Endothelial cell of umbilical vein (primary cell): ENCODE measurements at regions not wholly inside any gene's neighbourhood (a gene's known extent, or its start where the extent isn't known, plus 50 kb on each side); places are given as distances from the start of the nearest gene placed in this dataset.

ENCODE experiments used
- GATA2 ChIP-seq: IDR thresholded peaks from 2 replicates; pipeline ENCODE4 v1.7.0; 2011; ENCODE audit warnings: low read depth, mild to moderate bottlenecking, moderate library complexity, mixed read lengths, low read length; ENCODE audit not compliant: insufficient read length, insufficient read depth
- JUN ChIP-seq: IDR thresholded peaks from 2 replicates; pipeline ENCODE4 v1.6.1; 2011; ENCODE audit warnings: borderline replicate concordance, low read depth; ENCODE audit not compliant: insufficient read length, insufficient read depth
- MYC ChIP-seq: IDR thresholded peaks from one replicate; pipeline ENCODE4 v1.6.1; 2011; ENCODE audit warnings: mild to moderate bottlenecking, low read depth, low read length
- POLR2A ChIP-seq: IDR thresholded peaks from 2 replicates; pipeline ENCODE4 v1.6.1; 2012; ENCODE audit warnings: low read depth, mild to moderate bottlenecking, control low read depth, low read length
- POLR2AphosphoS5 ChIP-seq: IDR thresholded peaks from 2 replicates; pipeline ENCODE4 v1.6.1; 2012; ENCODE audit warnings: low read depth, mild to moderate bottlenecking, control low read depth, low read length, moderate library complexity; ENCODE audit not compliant: insufficient read depth
- TF ChIP-seq, protein P1 (sequence below), 2 donors: IDR thresholded peaks; 1 replicate in 1 of 2; 2 replicates in 1 of 2; pipeline ENCODE4 v1.5.1; 2011; ENCODE audit warnings: low read length in 2 of 2, mild to moderate bottlenecking in 2 of 2, moderate library complexity in 2 of 2, control low read depth in 1 of 2, inconsistent platforms in 1 of 2, low read depth in 1 of 2; ENCODE audit not compliant: insufficient read depth in 1 of 2; ENCODE audit errors: extremely low read depth in 1 of 2
- TF ChIP-seq, protein P2 (sequence below): IDR thresholded peaks from 2 replicates; pipeline ENCODE4 v1.6.1; 2011; ENCODE audit not compliant: insufficient read depth, insufficient read length

DNA sequence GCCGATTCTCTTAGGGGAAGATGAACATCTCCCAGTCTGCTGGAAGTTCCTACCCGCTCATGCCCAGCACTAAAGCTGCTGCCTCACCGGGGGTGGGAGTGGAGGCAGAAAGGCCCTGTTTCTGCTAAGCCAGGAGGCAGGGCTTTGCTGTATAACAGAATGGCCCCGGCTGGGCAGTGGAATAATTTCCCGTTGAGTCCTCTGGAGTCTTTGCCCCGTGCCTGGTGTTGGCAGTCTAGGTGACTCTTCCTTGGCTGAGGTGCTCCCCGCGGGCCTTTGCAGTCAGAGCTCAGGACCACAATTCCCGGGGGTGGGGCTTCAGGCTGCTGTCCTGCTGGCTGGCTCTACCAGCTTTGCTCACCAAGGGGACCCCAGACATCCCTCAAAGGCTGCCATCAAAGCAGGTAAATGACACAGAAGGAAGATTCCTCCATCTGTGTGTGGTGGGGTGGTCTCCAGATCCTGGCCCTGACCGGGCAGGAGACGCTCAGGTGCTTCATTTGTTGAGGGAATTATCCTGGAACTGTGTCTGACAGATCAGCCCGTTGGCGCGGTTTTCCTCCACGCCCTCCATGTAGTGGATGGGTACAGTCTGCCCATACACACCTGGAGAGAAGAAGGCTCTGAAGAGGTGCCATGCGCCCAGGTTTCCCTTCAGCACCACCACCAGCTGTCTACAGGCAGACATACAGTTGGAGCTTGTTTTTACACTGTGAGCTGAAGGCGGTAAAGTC lies 209.9 kb downstream of the TEX29 start:
- TF ChIP-seq, protein P1, sequence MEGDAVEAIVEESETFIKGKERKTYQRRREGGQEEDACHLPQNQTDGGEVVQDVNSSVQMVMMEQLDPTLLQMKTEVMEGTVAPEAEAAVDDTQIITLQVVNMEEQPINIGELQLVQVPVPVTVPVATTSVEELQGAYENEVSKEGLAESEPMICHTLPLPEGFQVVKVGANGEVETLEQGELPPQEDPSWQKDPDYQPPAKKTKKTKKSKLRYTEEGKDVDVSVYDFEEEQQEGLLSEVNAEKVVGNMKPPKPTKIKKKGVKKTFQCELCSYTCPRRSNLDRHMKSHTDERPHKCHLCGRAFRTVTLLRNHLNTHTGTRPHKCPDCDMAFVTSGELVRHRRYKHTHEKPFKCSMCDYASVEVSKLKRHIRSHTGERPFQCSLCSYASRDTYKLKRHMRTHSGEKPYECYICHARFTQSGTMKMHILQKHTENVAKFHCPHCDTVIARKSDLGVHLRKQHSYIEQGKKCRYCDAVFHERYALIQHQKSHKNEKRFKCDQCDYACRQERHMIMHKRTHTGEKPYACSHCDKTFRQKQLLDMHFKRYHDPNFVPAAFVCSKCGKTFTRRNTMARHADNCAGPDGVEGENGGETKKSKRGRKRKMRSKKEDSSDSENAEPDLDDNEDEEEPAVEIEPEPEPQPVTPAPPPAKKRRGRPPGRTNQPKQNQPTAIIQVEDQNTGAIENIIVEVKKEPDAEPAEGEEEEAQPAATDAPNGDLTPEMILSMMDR (IDR thresholded peaks at IDR 0.05; ENCODE audit: extremely low read depth in 1 of 2, insufficient read depth in 1 of 2, low read depth in 1 of 2, low read length in 2 of 2), result no peak
- no peak for TF ChIP-seq POLR2AphosphoS5
- no peak for TF ChIP-seq POLR2A
- no peak for TF ChIP-seq JUN
- TF ChIP-seq, protein P2, sequence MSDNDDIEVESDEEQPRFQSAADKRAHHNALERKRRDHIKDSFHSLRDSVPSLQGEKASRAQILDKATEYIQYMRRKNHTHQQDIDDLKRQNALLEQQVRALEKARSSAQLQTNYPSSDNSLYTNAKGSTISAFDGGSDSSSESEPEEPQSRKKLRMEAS, result no peak
- no peak for TF ChIP-seq GATA2
- TF ChIP-seq MYC, result no peak
